SIG-M5 (cell line): ENCODE measurements at regions not wholly inside any gene's neighbourhood (a gene's known extent, or its start where the extent isn't known, plus 50 kb on each side); places are given as distances from the start of the nearest gene placed in this dataset.
"Not testable (repeated sequence)": the region's sequence is repeated elsewhere in the genome, so short reads cannot be mapped to it uniquely, and the experiment has no call there.

Experiments
- DNase-seq: peaks from one replicate; lab custom pipeline; 2025; lab: John Stamatoyannopoulos, UW

DNA sequence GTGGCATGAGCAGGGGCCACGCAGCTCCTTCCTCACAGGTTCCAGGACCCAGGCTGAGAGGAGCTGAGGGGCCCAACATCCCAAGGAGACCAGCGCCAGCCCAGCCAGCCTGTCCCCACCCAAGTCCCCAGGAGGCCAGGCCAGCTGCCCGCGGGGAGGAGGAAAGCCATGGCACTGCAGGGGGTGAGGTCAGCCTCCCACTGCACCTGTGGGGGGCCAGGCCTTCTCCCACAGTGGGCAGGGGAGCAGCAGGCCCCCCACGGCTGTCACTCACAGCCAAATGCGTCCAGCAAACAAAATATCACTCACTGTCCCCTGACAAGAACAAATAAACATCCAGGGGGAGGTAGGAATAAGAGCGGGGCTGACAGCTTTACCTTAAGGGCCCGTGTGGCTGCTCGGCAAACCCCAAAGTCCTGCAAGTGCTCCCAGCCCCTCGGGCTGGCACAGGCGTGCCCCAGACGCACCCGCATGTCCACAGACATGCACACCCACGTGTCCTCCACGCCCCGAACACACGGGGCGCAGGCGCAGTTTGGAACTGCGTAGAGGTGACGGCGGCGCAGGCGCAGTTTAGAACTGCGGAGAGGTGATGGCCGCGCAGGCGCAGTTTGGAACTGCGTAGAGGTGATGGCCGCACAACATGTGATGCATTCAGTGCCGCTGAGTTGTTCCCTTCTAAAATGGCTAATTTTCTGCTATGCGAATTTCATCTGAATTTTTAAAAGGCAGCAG, 291.1 kb downstream of the FOXL1 start:
- no peak for DNase-seq

DNA sequence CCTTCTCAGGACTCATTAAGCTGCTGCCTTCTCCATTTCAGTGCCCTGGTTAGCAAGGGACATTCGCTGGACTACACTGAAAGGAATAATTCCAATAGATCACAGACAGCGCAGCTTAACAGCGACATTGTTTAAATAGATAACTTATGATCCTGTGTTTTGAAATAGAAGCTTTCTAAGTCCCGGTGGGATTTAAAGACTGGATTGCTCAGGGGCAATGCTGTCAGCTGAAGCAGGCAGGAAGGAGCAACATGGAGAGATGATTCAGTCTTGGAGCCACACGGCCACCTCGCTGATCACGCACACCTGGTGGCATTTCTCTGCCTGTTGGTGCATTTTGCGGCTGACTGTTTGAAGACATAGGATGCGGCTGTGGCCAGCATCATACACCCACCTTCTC, 292.0 kb downstream of the FOXL1 start:
- no peak for DNase-seq

DNA sequence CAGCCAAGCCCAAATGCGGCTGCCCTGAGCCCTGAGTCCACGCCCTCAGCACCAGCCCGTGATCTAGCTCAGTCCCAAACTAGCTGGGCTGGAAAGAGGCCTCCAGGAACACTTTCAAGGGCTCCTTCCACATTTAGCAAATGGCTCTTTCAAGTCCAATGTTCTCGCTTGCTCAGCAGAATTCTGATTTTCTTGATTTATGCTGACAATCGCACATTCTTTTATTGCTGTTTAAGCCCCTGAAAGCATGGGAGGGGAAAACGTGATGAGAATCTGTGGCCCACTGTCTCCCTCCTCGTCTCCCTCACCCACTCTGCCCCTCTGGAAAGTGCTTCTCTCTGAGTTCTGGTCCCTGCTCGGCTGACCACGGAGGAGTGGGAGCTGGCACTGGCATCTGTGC, 293.8 kb downstream of the FOXL1 start:
- no peak for DNase-seq

DNA sequence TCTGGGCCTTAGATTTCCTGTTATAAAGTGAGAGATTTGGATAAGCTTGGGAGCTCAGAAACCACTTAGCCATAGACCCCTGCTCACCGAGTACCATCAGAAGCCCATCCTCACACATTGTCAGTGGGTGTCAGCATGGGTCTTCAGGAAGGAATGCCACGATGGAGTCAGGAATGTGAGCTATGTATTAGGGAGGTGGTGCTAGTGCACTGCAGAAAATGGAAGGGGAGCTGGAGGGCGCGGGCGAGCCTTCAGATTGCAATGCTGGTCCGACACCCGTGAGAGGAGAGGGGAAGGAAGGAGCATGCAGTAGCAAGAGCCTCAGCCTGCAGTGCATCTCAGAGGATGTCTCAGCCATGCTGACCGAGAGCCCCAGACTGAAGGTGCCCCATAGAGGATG, 294.5 kb downstream of the FOXL1 start:
- no peak for DNase-seq

DNA sequence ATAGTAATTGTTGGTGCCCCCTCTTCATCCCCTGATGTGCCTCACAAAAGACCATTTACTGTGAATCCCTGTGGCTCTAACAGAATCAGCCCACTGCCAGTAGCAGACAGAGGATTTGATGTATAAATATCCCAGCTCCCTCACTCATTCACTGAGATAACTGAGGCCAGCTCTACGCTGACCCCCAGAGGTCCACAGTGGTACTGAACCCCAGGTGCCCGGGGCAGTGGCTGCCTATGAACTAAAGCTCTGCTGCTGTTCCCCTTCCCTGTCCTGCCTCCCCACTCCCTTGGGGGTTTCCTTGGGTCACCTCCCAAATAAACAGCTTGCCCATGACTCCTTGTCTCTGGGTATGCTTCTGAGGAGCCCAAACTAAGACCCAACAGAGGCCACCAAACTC, 295.8 kb downstream of the FOXL1 start:
- no peak for DNase-seq

DNA sequence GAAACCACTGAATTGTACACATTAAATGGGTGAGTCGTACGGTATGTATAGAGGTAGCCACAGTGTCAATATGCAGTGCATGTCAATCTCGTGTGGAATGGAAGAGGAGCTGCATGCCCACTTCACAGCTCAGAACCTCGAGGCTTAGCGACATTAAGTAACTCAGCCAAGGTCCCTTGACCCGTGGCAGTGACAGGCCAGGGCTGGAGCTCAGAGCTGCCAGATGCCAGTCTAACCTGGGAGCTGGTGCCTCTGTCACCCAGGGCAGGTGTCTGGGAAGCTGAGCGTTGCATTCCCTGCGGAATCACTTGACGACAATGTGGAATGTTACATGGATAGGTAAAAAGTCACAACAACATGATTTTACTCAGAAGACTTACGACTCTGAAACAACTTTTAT, 298.1 kb downstream of the FOXL1 start:
- DNase-seq, result no peak

DNA sequence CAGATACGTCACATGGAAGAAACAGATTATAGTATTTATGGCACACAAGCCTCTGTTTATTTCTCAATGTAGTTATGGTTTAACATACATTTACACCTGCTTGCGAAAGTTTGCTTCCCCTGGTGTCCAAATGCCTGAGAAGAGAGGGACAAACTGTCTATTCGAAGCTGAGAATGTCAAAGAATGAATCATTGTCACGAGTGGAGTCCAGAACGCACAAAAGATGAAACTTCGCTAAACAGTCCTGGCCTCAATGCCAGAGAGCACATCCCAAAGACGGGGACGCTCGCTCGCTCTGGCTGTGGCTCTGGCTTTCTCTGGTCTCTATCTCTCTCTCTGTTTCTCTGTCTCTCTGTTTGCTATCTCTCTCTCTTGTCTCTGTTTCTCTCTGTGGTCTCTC, 298.8 kb downstream of the FOXL1 start:
- no peak for DNase-seq

DNA sequence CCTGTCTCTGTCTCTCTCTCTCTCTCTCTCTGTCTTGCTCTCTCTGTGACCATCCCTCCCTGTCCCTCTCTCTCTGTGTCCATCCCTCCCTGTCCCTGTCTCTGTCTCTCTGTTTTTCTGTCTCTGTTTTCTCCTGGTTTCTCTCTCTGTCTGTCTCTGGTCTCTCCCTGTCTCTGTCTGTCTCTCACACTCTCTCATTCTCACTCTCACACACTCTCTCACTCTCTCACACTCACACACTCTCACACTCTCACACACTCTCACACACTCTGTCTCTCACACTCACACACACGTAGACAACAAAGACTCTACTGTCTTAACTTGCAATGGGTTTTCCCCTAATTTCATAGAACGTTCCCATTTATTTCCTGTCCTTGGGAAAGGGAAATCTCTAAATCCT, 299.5 kb downstream of the FOXL1 start:
- DNase-seq, result no peak

DNA sequence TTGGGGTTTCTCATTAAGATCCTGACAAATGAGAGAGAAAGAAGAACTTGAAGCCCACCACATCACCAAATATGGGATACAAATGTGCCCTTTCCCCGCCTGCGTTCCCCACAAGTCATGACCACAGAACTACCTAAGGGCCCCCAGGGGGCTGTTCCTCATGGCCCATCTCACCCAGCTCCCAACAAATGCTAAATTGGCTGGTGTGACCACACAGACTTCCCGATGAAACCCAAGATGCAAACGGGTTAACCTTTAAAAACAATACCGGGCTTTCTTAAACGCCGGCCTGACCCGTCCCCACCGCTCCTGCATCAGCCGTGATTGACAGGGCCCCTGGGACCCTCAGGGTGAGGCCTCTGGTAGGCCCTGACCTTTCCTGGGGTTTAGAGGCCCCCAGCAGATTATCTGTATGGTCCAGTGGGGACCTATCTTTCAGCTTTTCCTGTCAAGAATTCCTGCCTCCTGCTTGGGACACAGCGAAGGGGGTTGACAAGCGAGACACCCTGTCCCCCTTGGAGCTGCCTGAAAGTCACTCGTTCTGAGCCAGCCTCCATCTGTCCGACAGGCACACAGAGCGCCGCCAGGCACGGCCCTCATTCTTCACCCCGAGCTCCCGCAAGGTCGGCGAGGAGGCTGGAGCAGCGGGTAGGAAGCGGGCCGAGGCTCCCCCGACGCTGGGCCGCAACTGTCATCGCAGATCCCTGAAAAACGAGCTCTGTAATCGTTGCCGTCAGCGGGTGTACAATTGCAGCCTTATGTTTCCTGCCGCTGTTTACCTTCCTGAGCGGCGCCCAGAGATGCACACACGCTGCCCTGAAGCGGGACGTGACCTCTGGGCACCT, 300.1 kb downstream of the FOXL1 start:
- DNase-seq, result no peak

DNA sequence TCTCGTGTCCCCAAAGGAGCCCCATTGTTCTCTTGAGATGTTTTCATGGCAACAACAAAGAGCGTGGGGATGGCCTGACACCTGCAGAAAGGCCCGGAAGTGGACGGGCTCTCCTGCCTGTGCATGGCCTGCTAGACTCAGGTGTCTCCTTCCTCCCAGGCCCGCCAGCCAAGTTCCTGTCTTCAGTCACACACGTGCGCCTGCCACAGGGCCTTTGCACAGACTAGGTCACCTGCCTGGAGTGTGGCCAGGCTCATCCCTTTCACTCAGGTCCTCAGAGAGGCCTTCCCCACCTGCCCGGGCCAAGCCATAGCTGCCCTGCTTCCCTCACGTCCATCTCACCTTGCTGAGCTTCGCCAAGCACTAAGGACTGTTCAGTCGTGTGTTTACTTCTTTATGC, 300.9 kb downstream of the FOXL1 start:
- DNase-seq, result no peak

DNA sequence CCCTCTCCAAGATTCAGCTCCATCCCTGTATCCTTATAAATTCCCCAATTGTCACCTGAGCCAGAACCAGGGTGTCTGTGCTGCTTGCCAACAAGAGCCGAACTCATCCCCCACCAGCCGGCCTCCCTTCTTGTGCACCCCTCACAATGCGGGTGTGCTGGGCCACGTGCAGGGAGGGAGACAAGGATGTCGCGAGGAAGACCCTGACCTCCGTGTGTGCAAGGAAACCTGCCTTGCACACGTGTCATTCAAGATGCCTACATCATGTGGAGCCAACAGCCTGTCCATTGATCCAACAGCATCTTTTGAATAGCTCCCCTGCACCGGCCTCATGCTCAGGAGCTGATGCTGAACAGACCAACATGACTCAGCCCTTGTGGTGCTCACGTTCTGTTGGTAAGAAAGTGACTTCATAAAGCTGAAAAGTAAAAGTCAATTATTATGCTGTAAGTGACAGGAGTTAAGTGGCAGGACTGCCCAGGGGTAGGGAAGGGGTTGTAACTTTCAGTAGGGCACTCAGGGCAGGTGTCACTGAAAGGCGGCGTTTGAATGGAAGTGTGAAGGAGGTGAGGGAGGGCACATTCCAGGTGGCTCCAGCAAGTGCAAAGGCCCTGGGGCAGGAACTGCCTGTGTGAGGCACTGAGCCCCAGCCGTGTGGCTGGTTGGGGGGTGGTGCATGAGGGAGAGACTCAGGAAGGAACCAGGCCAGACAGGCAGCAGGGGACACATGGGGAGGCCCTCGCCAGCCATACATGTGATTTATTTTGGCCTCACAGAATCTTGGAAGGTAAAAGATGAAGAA, 302.2 kb downstream of the FOXL1 start:
- no peak for DNase-seq

DNA sequence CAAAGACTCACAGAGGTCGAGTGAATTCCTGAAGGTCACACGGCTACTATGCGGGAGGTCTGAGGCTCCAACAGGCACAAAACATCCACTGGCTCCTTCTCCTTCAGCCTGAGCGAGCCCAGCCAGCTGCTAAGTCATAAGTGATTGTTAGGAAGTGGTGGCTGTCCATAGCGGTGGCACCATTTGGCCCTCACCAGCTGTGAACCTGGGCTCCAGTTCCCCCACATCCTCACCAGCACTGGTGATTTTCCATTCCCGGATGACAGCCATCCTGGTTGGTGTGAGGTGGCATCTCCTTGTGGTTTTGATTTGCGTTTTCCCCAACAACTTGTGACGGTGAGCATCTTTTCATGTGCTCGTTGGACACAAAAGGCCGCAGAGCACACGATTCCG, 302.8 kb downstream of the FOXL1 start:
- no peak for DNase-seq

DNA sequence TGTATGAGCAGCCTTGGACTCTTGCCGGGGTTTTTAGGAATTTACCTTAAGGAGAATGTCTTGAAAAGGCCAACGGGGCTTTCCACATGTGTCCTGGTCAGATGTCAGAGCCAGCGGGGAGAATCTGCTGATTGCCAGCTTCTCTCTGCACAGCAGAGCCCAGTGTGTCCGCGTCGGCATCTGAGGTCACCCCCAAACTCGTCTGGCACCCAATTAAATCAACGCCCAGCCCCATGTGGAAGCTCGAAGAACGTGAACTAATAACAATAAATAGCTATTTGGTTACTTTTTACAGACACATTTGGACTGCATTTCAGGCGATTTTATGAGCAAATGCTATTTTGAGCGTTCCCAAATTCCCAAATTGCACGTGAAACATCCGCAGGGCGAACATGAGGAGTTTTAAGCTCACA, 303.5 kb downstream of the FOXL1 start:
- no peak for DNase-seq

DNA sequence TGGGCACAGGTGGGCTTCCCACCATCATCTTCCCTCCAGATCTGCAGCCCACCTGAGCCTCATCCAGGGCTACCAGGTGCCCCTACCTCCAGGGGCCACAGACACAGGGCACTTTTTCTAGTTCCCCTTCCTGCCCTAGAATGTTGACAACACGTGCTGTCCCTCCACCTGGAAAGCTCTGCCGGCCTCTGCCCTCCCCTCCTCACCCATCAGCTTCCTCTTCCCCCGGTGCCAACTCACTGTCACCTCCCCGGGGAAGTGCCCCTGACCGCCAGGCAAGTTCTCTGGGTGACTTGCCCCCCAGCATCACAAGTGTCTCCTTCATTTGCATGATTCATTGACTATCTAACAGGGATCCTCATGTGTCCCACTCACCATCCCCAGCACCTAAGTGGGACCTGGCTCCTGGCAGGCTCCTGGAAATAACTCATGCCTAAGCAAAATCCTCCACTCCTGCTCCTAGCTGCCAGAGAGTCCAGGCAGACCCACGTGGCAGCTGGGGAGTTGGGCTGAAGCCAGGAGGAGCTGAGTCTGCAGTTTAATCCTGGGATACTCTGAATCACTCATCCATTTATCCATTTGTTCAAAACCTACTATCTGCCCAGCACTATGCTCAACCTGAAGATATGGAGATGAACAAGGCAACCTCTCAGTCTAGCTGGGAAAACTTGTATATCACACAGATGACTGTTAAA, 304.4 kb downstream of the FOXL1 start:
- no peak for DNase-seq

DNA sequence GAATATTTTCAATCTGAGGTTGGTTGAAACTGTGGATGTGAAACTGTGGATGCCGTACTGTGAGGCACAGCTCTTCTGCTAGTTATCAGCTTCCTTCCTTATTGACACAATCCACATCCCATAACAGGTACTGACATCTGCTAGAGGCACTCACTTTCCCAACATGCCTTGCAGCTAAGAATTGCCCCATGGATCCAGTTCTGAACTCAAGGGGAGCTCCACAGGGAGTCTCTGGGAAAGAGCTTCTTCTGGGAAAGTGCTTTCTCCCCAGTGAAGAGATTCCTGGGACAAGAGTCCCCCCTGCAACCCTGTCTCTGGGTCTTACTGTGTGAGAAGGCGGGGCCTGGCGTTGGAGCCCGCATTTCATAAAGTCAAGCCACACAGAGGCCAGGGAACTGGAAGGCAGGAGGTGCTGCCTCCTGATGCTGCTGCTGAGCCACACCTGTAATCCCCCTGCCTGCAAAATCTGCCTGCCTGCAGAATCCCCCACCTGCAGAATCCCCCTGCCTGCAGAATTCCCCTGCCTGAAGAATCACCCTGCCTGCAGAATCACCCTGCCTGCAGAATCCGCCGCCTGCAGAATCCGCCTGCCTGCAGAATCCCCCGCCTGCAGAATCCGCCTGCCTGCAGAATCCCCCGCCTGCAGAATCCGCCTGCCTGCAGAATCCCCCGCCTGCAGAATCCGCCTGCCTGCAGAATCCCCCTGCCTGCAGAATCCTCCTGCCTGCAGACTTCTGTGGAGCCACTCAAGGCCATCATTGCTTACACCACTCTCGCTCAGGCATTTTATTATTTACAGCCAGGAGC, 305.4 kb downstream of the FOXL1 start:
- no peak for DNase-seq

DNA sequence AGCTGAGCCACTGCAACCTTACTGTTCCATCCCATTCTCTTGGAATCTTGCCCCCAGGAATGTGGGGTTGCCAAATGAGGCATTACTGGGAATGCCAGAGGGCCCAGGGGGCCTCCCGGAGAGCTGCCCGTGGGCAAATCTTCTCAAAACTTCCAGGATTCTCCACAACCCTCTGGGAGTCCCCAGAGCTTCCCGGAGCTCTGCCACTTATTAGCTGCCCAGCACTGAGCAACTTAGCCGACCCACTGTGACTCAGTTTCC, 306.0 kb downstream of the FOXL1 start:
- DNase-seq, result no peak

DNA sequence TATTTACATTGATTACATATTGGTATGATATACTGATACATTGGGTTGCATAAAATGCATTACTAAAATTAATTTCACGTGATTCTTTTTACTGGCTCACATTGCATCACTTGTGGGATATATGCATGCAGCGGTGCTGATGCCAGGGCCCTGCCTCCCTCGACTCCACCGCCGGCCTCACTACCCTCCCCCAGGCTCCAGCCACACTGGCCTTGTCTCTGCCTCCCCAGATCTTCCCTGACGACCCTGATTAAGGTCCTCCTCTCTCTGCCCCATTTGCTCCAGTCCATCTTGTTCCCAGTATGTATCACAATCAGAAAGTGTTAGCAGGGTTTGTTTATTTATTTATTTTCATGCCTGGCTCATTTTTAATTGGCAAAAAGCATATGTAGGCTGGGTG, 306.8 kb downstream of the FOXL1 start:
- no peak for DNase-seq

DNA sequence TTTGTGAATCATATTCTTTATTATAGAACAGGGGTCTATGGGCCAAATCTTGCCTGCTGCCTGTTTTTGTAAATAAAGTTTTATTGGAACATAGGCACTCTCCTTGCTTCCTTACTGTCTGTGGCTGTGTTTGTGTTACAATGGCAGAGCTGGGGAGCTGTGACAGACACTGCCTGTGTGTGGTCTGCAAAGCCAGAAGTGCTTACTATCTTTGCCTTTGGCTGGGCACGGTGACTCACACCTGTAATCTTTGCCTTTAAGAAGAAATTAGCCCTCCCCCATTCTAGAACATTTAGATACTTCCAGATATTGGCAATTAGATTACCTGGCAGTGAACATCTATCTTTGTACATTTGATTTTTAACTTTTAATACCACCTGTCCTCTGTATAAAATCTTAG, 308.3 kb downstream of the FOXL1 start:
- no peak for DNase-seq

DNA sequence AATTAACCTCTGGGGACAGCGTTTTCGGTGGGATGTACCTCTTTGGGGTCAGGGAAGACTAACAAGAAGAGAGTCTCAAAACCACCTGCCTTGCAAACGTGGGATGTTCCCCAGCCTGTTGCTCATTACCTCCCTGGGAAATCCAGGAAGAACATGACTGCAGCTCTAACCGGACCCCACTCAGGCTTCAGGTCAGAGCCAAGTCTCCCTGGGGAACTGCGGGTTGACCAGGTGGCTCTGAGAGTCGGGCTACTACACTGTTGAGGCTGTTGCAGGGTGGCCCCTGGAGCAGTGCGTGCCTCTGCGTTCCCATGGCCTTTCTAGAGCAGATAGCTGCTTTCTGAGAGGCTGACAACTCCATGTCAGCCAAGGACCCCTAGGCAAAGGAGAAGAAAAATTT, 309.1 kb downstream of the FOXL1 start:
- DNase-seq, result no peak

DNA sequence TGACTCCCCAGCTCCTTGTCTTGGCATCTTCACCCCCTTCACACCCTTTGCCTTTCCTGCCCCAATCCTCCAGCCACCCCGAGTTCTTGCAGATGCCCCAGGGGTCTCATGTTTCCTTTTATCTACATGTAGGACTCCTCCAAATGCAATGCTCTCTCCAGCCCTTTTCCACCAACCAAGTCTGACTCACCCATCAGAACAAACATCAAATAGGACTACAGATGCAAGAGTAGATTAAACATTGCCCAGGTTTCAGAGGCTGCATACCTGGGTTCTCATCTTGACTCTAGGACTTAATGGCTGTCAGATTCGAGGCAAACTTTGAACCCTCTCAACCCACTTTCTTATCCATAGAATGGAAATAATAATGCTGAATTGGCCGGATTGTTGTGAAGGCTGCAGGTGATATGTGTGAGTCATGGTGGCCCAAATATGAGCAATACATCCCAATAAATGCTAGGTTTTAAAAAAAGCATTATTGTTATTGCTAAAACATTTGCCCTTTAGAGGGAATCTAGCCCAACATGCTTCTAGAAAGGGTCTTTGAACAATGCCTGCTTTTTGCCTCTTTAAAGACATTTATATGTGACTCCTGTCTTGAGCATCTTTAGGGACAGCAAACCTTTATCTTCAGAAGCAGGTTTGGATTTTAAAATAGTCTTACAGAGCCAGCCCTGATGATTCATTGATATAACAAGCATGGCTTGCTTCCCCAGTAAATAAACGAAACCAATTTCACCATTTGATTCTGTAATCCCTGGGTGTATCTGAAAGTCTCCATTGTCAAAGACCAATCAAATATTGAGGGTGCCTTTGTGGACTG, 310.1 kb downstream of the FOXL1 start:
- no peak for DNase-seq

DNA sequence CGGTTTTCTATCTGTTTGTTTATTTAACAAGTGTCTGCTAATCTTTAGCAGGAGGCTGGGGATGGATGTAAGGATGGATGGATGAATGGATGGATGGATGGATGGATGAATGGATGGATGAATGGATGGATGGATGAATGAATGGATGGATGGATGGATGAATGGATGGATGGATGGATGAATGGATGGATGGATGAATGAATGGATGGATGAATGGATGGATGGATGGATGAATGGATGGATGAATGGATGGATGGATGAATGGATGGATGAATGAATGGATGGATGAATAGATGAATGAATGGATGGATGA, 310.7 kb downstream of the FOXL1 start:
- DNase-seq, result not testable (repeated sequence)
